Ovary (tissue), 7 donors: ENCODE measurements at regions not wholly inside any gene's neighbourhood (a gene's known extent, or its start where the extent isn't known, plus 50 kb on each side); places are given as distances from the start of the nearest gene placed in this dataset.
A peak's percentile ranks its signal among the peaks of the same experiment; 100 is the strongest.

Experiments used
- DNase-seq, 5 donors: peaks; one replicate each; pipeline ENCODE4 v3.0.0-alpha.2; 2019 to 2020
- H3K27ac ChIP-seq, 2 donors: fragments of 200-600 bp; one replicate each; pipeline versions ENCODE4 v1.5.1 to v1.8.0; 2019 to 2022
- H3K27me3 ChIP-seq: fragments of 200-600 bp; one replicate; pipeline ENCODE4 v1.8.0; 2022
- H3K36me3 ChIP-seq: fragments of 200-600 bp; sonication (generic); one replicate; pipeline ENCODE4 v1.5.1; 2019
- H3K4me1 ChIP-seq: one replicate; pipeline ENCODE4 v1.8.1; 2013; ENCODE audit warnings: mild to moderate bottlenecking, moderate library complexity; ENCODE audit not compliant: insufficient read depth
- H3K4me3 ChIP-seq: fragments of 200-600 bp; sonication (generic); one replicate; pipeline ENCODE4 v1.5.1; 2017
- H3K9me3 ChIP-seq, 2 donors: fragments of 200-600 bp in 1 of 2; sonication (generic) in 1 of 2; one replicate each; pipeline versions ENCODE4 v1.5.1 to v1.8.1; 2013 to 2019; ENCODE audit warnings: mild to moderate bottlenecking in 1 of 2, moderate library complexity in 1 of 2
- EP300 ChIP-seq: sonication (generic); formaldehyde crosslinking; IDR thresholded peaks from one replicate; pipeline ENCODE4 v1.6.1; 2017; ENCODE audit warnings: antibody characterized with exemption
- POLR2A ChIP-seq: fragments of 450-650 bp; IDR thresholded peaks from one replicate; pipeline ENCODE4 v1.6.1; 2017; ENCODE audit warnings: antibody characterized with exemption, mild to moderate bottlenecking, moderate library complexity
- WGBS, 3 donors: extraction: QIAGEN DNeasy Blood & Tissue Kit in 1 of 3; methylation state at CpG; one replicate each; pipeline versions ENCODE4 v1.1.5 to v1.1.7; 2013 to 2017; 5-methylcytosine and 5-hydroxymethylcytosine counted together
- intact Hi-C, 4 donors: fragments of 100-400 bp; cut with DNase I; formaldehyde crosslinking; loops; one replicate each; pipeline versions ENCODE4 v1.11.0 to v1.15.1; 2022 to 2023
- TF ChIP-seq, protein P1 (sequence below), 3 donors: fragments of 450-650 bp in 2 of 3; fragments of 200-600 bp in 1 of 3; IDR thresholded peaks; one replicate each; pipeline versions ENCODE4 v1.5.1 to v1.8.0; 2016 to 2022; ENCODE audit warnings: antibody characterized with exemption in 3 of 3, mild to moderate bottlenecking in 1 of 3
- donor health status: DM: no; HTN: no; CAD: no; lungs with moderate emphysema.
- donor health status: DM: no; HTN: no; CAD: no.
- donor health status: Bipolar disorder and iron deficiency.
- donor health status: DM: no; HTN: no; CAD: no.
- donor health status: DM: yes; HTN: yes; CAD: no.

DNA sequence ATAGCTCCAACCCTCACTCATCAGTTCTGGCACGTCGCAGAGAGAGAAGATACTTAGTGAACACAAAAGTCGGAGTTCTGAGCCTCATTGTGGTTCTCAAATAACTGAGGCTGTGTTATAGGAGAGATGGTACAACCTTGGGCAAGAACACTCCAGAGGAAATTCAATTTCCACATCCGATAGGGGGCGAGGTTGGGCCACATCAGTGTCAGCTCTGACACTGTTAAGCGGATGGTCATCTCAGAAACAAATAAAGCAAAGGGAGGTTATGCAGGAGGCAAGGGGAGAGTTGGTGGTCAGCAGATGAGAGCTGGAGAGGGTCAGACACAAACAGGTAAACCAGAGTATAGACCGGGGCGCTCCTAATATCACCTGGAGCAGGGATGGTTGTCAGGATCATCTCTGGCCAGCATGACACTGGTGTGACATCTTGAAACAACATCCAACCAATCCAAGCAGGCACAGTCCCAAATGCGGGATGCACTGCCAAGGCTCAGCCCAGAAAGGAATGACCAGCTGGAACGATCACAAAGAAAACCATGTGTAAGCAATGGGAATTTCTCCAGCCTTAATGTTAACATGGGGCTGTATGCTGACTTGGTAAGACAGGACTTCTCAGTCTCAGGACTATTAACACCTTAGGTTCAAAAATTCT is 331.8 kb downstream of the HACE1 start:
- Histone ChIP-seq H3K4me3 (no peak overlapping the region), H3K36me3 (no peaks in the 10 kb centered on the region), H3K27me3 (no peaks in the 10 kb centered on the region), H3K9me3 (no peaks in the 10 kb centered on the region), H3K4me1 (peaks cover 6% of the 10 kb centered on the region), H3K27ac (no peak overlapping the region)
- no peak for DNase-seq
- 49 to 63% (median 63%) methylated on average over 10 of the region's 10 CpGs for WGBS, 3 donors
- TF ChIP-seq POLR2A (no peak), EP300 (no peak)
- TF ChIP-seq, protein P1, sequence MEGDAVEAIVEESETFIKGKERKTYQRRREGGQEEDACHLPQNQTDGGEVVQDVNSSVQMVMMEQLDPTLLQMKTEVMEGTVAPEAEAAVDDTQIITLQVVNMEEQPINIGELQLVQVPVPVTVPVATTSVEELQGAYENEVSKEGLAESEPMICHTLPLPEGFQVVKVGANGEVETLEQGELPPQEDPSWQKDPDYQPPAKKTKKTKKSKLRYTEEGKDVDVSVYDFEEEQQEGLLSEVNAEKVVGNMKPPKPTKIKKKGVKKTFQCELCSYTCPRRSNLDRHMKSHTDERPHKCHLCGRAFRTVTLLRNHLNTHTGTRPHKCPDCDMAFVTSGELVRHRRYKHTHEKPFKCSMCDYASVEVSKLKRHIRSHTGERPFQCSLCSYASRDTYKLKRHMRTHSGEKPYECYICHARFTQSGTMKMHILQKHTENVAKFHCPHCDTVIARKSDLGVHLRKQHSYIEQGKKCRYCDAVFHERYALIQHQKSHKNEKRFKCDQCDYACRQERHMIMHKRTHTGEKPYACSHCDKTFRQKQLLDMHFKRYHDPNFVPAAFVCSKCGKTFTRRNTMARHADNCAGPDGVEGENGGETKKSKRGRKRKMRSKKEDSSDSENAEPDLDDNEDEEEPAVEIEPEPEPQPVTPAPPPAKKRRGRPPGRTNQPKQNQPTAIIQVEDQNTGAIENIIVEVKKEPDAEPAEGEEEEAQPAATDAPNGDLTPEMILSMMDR (IDR thresholded peaks at IDR 0.05): no peak
- intact Hi-C loops: no loop called here

DNA sequence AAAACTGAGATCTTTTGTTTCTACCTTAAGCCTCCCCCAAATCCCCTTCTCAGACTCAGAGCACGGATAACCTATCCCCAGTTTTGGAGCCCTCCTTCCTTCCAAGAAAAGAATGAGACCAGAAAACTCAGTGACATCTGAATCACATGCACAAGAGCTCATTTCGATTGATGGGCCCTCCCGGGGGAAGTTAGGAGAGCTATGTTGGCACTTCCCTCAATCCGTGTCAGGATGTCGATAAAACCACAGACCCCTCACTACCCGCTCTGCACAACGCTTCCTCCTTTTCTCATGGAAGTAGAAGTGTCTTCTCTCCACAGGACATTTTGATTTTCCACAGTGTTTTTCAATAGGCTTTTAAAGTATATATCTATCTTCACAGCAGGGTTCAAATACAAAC is 332.4 kb downstream of the HACE1 start:
- Histone ChIP-seq H3K4me1 (peaks cover 4% of the 10 kb centered on the region), H3K36me3 (no peaks in the 10 kb centered on the region), H3K9me3 (no peaks in the 10 kb centered on the region), H3K27ac (no peak overlapping the region), H3K4me3 (no peak overlapping the region), H3K27me3 (no peaks in the 10 kb centered on the region)
- WGBS, 3 donors: 81 to 86% (median 84%) methylated on average over 7 of the region's 7 CpGs
- DNase-seq: no peak
- intact Hi-C loops: no loop called here
- TF ChIP-seq, protein P1 (IDR thresholded peaks at IDR 0.05): no peak
- TF ChIP-seq EP300 (no peak), POLR2A (no peak)

DNA sequence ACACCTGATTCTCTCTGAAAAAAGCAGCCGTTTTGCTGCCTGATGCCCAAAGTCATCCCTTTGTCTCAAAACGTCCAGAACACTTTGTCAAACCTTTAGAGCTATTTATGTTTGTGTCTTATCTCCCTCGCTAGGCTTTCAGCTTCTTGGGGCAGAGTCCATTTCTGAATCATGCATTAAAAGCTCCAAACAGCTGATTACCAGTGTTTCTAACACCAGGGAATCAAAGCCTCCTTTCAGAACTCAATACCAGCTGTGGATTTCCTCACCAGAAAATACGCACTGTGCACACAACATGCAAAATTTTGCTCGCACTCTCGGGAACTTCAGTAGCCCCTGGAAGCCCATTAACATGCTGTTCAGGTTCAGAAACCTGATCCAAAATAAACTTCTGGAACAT is 333.3 kb downstream of the HACE1 start:
- Histone ChIP-seq H3K27ac (no peak overlapping the region), H3K4me1 (peaks cover 3% of the 10 kb centered on the region), H3K27me3 (no peaks in the 10 kb centered on the region), H3K36me3 (no peaks in the 10 kb centered on the region), H3K9me3 (no peaks in the 10 kb centered on the region), H3K4me3 (no peak overlapping the region)
- intact Hi-C loops: no loop called here
- WGBS, 3 donors: 15 to 34% (median 34%) methylated on average over 6 of the region's 6 CpGs
- TF ChIP-seq POLR2A (no peak), EP300 (no peak)
- TF ChIP-seq, protein P1 (IDR thresholded peaks at IDR 0.05): no peak
- no peak for DNase-seq

DNA sequence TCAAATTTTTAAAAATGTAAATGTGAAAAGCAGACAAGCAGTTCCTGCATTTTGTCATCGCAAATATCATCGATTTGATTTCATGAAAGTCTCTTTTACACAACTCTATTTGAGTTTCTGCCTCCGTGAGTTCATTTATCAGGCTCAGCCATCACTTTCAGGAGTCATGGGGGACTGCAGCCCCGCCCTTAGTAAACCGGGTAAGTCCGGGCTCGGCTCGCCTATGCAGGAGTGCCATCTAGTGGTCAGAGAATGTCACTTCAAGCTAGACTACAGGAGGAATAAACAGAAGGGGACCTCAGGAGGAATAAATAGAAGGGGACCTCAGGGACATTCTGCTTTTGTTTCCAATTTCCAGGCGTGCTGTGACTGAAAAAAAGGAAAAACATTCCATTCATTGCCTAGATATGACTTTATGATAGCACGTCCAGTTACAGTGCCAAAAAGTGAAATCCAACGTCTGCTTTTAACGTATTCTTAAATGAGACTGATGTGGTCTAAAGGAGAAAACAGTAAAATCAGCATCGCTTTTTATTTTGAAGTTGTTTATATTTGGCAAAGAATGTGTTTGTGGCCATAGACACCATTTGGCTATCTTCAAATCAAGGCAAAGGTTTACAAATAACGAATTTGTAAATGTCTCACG is 333.9 kb downstream of the HACE1 start:
- TF ChIP-seq, protein P1 (IDR thresholded peaks at IDR 0.05): peak; percentile 54 to 86 (median 60)
- TF ChIP-seq EP300 (no peak), POLR2A (no peak)
- intact Hi-C loops: no loop called here
- Histone ChIP-seq H3K27ac (no peak overlapping the region), H3K27me3 (no peaks in the 10 kb centered on the region), H3K9me3 (no peaks in the 10 kb centered on the region), H3K4me3 (peak overlapping the region; percentile 8), H3K4me1 (peaks cover 3% of the 10 kb centered on the region), H3K36me3 (no peaks in the 10 kb centered on the region)
- 6 to 14% (median 10%) methylated on average over 15 of the region's 15 CpGs for WGBS, 3 donors
- DNase-seq: peak; percentile 40 to 69 (median 52)
